ENCODE measurements at regions not wholly inside any gene's neighbourhood (a gene's known extent, or its start where the extent isn't known, plus 50 kb on each side); places are given as distances from the start of the nearest gene placed in this dataset.
"Not testable (repeated sequence)": the region's sequence is repeated elsewhere in the genome, so short reads cannot be mapped to it uniquely, and the experiment has no call there.

DNA sequence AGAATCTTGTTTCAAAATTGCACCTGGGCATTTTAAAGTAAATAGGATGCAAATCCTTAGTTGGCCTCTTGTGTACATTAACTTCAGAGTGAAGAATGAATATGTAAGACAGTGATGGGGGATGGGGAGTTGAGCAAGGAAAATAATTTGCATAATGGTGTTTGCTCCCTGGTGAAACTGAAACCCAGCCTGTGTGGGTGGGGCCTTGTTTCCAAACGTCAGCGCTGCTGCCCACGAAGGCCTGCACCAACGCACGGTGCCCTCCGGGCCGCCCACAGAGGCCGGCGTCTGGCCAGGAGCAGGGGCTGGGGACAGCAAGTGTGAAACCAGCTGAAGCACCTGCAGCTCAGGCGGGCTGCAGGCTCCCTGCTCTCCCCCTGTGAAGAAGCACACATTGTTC lies 262.0 kb upstream of the PLGLB2 start:
- not testable (repeated sequence) for DNase-seq (ENCODE audit: low spot score)

DNA sequence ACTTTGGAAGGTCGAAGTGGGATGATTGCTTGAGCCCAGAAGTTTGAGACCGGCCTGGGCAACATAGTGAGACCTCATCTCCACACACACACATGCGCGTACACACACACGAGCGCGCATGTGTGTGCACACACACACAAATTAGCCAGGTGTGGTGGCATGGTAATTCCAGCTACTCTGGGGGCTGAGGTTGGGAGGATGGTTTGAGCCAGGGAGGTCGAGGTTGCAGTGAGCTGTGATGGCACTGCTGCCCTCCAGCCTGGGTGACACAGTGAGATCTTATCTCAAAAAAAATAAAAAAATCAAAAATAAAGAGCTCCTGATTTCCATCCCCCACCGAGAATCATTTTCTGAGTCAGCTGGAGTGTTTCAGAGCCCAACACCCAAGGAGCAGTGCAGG lies 261.5 kb upstream of the PLGLB2 start:
- not testable (repeated sequence) for DNase-seq (ENCODE audit: low spot score)

DNA sequence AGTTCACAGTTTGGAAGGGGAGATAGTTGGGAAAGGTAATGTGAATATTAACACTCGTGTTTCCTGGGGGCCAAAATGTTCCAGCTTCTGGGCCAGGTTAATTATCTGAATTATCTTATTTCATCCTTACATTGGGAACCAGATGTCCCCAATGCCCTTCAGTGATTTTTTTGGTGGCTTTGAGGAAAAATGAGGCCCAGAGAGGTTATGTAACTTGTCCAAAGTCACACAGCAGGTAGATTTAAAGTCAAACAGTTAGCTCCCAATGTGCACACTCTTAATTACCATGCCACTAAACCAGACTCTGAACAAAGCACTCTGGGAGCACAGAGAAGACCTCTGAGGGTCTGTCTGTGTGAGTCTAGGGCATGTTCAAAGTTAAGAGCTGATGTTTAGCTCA lies 259.9 kb upstream of the PLGLB2 start:
- DNase-seq (ENCODE audit: low spot score): not testable (repeated sequence)

DNA sequence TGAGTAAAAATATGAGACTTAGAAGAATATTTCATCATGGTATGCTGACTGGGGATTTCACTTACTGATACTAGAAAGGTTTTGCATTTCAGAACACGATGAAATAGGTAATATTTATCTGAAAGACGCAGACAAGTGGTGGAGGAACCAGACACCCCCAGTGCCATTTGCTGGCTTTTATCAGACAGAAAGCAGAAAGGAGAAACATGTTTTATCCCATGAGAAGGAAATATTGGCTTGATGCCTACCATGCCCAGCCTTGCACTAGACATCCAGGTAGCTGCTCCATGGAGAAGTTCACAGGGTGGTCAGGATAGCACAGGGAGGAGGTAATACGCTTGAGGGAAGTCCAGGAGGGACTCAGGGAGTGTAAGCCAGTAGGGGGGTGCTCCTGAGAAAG lies 258.9 kb upstream of the PLGLB2 start:
- DNase-seq (ENCODE audit: low spot score): not testable (repeated sequence)

DNA sequence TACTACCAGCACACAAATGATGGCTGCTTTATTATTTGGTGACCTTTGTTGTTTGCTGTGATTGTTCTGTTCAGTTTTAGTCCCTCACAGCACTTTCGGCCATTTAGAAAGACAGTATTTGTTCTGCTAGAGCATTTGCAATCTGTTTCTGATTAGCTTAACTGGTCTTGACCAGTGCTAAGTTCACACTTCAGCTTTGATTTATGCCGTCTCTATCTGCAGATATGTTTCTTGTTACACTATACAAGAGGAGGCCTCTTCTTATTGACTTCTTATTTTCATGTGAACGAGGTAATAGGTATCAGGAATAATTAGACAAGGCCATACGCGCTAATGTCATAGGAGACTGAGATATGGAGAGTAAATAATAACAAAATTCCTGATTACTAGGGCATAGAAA lies 253.0 kb upstream of the PLGLB2 start:
- DNase-seq (ENCODE audit: low spot score): not testable (repeated sequence)

DNA sequence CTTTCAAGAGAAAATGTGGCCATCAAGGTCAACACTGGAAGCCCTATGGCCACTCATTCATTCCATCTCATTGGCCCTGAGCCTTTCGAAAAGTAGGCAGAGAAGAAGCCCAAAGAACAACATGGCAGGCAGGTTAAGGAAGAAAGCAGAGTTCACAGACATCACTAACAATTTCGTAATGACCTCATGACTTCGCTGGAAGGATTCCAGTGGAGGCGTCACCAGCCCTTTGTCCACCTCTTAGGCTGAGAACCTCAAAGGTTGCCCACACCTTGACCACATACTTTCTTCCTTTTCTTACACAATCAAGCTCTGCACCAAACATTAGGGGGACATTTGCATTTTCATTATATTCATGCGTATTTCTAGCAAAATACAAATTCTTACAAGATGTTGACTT lies 252.4 kb upstream of the PLGLB2 start:
- not testable (repeated sequence) for DNase-seq (ENCODE audit: low spot score)

DNA sequence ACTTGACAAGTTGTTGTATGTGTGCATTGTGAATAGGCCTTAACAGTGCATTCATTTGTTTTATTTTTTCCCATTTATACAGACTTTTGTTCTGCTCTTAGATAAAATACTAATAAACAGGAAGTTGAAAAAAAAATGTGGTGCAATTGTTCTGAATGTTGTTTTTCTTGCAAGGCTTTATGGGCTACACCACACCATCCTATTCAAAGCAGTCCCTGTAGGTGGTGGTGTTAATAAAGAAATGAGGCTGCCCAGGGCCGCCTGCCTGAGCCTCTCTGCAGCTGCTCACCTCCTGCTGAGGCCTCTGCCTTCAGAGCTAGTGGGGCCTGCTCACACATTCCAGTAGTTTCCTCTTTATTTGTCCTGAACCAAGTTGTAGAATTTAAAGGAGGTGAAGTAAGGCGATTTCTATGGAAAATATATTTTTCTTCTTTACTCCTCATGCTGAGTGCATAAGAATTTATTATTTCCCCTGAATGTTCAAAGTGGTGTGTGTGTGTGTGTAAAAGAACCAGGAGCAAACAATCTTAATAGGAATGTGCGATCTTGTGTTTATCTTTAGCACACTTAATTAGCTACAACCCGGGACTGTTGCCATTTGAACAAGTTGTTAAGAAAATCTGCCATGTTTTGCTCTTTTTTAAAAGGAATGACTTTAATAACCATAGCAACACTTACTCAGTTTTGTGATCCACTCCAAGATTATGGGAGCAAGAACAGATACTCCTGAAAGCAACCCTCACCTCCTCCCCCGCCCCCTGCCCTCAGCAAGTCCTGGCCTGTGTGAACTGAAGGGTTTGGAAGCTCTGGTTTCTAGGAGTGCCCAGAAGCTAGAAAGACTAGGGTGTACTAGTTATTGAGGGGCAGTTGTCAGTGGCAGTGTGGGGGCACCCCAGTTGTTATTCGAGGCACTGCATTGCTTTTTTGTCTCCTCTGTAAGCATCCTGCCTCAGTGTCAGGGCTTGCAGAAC lies 251.6 kb upstream of the PLGLB2 start:
- DNase-seq (ENCODE audit: low spot score): not testable (repeated sequence)

DNA sequence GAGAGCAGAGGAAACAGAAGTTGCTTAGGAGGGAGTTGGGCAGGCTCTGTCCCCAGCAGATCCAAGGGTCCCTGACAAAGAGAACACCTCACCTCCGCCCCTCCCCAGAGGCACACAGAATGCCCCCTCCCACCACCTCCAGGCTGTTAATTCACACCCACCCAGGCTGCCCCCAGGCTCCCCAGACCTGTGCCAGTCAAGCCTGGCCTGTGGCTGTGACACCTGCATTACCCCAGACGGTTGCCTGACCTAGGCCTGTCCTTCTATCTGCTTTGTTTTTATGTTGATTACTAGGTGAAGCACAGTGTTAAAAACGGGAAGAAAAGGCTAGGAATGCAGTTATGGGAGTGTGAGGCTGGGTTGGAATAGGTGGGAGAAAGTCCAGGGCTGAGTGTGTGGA lies 250.8 kb upstream of the PLGLB2 start:
- not testable (repeated sequence) for DNase-seq (ENCODE audit: low spot score)

DNA sequence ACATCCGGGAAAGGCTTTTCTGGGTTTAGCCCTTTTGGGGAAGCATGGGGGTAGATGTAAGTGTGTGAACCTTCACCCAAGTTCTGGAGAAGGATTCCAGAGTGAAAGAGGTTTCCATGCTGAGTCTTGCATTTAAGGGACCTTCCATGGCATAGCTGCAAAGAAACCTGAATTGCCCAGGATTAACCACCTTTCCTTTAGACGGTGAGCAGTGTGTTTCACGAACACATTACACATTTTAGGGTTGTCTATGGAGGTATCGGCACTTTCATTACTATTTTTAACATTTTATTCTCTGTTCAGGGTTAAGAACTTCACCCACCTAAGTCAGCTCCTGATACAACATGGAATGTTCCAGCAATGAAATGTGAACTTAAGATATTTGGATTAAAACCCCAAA lies 250.2 kb upstream of the PLGLB2 start:
- not testable (repeated sequence) for DNase-seq (ENCODE audit: low spot score)

DNA sequence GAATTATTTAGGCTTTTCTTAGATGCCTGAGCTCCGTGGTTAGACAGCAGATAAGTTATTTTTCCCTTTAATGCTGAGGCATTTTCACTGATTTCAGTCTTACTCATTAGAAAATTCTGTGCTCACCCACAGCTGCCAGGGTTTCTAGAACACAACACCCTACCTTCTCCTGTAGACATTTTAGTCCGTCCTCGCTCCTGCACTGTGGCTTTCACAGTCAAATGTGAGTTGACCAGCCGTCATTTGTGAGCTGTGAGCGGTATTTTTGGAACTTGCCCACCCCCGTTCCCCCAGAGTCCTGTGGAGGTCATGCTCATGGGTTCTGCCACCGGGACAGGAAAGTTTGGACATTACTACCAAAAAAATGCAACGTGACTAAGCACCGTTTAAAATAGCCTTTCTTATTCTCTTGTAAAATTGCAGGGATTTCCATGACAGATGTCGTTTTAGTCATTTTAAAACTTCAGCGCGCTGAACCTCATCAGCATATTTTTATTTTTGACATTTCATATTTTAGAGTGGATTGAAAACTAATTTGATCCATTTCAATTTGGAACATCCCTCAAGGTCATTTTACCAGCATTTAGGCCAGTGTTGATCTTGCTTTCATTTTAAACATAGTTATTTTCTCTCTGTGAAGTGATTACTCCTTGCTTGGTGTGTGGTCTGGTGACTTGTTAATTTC lies 249.6 kb upstream of the PLGLB2 start:
- DNase-seq (ENCODE audit: low spot score): not testable (repeated sequence)

DNA sequence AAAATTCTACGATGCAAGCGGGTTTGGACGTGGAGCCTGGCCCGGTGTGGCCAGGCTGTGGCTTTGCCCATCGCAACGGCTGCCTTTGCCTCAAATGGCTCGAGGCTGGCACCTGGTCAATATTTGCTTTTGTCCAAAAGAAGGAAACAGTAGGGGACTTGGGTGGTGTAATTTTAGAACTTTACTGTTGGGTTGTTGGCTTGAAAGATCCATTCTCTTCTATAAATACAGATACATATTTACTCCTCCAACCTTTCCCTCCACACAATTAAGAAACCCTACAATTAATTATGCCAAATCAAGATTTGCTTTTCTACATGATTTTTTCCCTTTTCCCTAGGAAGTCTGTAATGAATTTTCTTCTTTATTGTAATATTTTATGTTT lies 249.0 kb upstream of the PLGLB2 start:
- DNase-seq (ENCODE audit: low spot score): not testable (repeated sequence)

DNA sequence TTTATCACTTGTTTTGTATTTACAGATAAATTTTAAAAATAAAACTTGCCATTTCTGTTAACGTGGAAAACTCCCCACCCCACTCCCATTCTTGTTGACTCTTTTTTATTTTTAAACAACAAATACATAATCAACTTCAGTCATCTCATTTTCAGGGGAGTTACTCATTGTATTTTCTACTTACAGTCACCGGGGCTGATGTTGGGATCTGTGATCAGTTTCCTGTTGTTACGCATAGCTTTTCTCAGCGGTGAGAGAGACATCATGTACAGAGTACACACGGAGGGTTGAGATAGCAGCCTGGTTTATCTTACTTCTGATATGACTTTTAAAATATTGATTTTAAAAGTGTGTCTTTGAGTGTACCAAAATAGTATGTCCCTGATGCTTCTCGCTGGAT lies 248.0 kb upstream of the PLGLB2 start:
- not testable (repeated sequence) for DNase-seq (ENCODE audit: low spot score)

DNA sequence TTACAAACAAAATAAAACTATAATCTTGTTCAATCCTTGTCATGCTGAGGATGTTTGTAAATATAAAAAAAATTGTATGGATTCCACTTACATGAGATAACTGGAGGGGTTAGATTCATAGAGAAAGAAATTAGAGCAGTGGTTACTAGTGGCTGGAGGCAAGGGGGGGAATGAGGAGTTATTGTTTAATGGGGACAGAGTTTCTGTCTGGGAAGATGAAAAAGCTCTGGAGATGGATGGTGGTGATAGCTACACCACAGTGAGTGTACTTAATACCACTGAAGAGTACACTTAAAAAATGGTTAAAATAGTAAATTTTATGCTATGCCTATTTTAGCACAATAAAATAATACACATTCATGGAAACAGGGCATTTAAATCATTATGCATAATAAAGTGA lies 247.5 kb upstream of the PLGLB2 start:
- not testable (repeated sequence) for DNase-seq (ENCODE audit: low spot score)

DNA sequence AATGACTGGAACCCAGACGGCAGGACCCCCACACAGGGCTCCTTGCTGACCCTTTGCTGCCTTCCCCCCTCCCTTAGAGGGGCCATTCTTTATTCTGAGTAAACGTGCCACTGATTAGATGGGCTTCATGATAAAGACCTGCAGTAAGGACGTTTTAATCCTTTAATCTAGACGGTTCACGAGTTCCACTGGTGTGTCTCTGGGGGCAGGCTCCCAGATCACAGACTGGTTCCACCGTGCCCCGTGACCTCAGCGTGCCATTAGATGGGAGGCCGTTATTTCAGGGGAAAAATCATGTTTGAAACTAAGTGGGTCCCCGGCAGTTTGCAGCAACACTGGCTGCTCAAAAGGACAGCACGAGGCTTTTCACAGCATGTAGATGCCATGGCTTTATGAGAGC lies 246.9 kb upstream of the PLGLB2 start:
- not testable (repeated sequence) for DNase-seq (ENCODE audit: low spot score)

DNA sequence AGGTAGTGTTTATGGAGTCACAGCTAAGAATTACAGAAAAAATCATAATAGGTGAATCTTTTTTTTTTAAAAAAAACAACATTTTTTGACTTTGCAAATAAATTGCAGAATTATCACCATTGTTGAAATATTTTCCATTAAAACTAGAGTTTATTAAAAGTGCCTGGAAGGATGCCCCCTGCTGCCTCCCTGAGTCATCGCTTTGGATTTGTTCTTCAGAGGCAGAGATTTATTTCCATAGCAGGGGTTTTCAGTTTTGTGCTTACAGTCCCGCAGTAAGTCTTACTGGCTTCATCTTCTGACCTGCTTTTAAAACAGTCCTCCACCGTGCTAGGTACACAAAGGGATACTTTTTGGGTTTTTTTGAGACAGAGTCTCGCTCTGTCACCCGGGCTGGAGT lies 244.9 kb upstream of the PLGLB2 start:
- not testable (repeated sequence) for DNase-seq (ENCODE audit: low spot score)

DNA sequence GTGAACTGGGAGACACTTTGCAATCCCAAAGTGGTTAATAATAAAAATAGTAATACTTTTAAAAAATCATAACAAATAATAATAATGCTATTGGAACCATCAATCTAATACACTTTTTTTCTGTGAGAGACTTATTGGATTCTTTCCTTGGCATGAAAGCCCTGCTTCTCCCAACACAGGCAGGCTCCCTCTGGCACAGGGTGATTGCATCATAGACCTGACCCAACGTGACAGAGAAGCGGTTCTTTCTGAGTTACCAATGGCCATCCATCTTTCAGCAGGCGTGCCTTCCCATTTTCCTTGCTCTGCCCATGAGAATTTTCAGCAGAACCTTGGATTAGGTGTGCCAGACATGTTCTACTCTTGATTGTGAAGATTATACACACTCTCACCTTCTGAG lies 242.6 kb upstream of the PLGLB2 start:
- DNase-seq (ENCODE audit: low spot score): not testable (repeated sequence)

DNA sequence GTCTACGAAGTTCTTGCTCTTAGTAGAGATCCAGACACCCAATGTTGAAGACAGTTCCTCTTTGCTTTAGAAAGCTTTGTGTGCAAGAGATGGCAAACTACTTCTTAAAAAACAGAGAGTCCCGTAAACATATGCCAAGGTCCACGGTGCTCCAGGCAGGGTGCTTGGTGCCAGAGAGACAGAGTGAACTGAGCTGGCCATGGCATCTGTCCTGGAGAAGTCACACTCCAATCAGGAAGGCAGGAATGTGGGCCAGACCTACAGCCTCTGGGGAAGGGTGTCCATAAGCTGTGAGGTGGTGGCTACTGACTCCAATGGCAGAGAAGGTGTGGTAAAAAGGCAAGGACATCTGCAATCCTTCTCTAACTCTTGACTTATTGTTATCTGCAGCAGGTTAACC lies 242.0 kb upstream of the PLGLB2 start:
- not testable (repeated sequence) for DNase-seq (ENCODE audit: low spot score)

DNA sequence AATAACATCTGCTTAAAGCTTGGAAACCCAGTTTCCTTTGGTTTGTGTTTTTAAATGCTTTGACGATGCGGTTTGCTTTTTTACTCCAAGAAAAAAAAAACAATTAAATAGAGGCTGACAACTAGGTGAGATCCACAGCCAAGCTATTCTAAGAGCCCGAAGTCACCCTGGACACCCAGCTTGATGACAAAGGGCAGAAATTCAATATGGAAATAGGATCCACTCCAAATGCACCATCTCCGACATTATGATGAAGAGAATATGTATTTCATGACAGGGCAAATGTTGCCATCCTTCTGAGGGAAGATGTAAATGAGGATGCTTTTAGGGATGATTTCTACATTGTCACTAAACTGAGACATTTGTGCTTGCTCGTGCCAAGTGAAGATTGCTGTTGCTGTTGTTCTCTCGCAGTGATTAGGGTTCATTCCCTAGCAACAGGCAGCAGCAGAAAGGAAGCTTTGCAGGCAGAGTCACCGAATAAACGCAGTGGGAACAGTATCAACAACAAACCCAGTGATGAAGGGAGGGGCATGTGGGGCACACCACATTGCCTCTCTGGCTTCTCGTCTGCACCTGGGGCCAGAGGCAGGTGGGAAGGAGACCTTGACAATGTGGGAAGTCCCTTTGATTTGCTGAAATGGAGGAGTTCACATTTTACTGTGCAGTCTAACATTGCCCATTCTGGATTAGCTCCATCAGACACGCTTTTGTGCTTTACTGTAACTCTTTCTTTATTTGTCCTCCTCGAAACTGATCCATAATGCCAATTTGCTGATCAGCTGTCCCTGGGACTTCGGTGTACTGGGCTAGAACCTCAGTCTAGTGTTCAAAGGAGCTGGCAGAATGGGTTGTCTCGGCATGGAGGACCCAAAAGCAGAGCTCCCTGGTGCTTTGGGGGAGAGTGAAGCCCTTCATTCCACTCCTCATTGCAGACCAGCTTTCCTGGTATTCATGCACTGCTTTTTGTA lies 240.2 kb upstream of the PLGLB2 start:
- not testable (repeated sequence) for DNase-seq (ENCODE audit: low spot score)

DNA sequence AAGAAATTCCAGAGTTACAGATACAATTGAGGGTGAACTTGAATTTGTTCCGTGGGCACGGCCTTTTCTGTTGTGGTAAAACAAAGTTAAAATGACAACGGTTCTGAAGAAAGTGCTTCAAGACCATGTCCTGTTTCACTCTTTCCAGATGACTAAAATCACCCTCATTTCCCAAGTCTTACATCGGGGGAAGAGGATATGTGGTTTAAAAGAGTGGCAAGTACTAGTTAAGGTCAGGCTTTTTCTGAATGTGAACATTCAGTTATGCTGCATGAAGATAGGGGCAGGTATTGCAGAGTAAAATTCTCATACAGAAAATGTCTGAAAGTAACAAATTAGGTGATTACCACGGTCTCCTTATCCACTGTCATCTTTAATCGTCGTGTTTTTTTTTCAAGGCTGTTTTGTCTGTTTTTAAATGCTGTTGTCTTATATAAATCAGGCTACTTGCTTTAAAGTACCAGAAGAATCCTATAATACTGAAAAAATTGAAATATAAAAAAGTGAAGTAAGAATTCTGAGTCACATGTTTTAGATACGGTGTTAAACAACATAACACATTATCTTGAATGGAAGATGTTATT lies 236.6 kb upstream of the PLGLB2 start:
- DNase-seq (ENCODE audit: low spot score): not testable (repeated sequence)

DNA sequence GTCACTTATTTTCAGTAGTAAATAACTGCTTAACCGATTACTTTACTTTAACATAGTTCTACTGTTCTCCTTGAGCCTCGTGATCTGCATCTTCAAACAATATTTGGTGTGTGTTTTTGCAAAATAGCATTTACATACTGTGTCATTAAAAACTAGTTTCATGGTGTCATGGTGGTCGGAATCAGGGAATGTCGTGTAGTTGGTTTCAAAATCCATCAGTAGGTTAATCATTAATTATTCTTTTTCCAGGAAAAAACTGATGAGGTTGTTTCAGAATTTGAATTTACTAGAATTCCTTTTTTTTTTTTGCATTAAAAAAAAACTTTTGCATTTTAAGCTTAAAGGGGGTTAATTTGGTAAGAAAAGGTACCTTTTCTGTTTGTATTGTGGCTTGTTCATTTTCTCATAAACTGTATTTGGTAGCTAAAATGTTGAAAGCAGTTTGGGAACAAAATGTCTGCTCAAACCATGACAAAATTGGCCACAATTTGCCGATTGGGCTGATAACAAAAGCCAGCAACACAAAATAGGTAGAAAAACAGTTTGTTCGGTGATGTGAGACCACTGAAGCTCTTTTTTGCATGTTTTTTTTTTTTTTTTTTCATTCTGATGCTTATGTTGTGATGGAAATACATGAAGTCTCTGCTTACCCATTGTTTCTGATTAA lies 234.9 kb upstream of the PLGLB2 start:
- DNase-seq (ENCODE audit: low spot score): not testable (repeated sequence)

DNA sequence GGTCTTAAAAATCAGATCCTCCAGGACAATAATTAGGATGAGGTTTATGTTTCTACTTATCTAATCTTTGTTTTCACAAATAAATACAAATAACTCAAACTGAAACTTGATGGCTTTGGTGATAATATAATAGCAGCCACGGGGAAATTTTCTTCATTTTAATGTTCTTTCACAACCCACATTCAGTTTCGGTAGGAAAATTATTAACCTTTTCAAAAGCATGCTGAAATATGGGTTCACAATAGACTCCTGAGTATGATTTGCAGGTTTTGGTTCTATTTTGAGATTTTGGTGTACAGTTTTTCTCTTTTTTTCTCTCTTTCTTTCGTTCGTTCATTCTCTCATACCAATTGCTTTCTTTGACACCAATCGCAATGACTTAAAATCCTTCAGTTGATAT lies 233.9 kb upstream of the PLGLB2 start:
- not testable (repeated sequence) for DNase-seq (ENCODE audit: low spot score)

Measured in D341Med (cell line).